ENCODE measurements at regions not wholly inside any gene's neighbourhood (a gene's known extent, or its start where the extent isn't known, plus 50 kb on each side); places are given as distances from the start of the nearest gene placed in this dataset.
A peak's percentile ranks its signal among the peaks of the same experiment; 100 is the strongest.

- DNase-seq (ENCODE audit: low read depth, low spot score): no peak
Measured at GRCh38 chr5:4108690-4109089, 513.1 kb downstream of the IRX1 start.

GRCh38 chr5:4113426-4113825 lies 517.8 kb downstream of the IRX1 start:
- DNase-seq (ENCODE audit: low read depth, low spot score): no peak

- DNase-seq (ENCODE audit: low read depth, low spot score): no peak
Measured at GRCh38 chr5:4113905-4114304, 518.3 kb downstream of the IRX1 start.

- no peak for DNase-seq (ENCODE audit: low read depth, low spot score)
Measured at GRCh38 chr5:4114452-4114851, 518.8 kb downstream of the IRX1 start.

GRCh38 chr5:4116834-4117233 lies 521.2 kb downstream of the IRX1 start:
- peak; percentile 41 for DNase-seq (ENCODE audit: low read depth, low spot score)

GRCh38 chr5:4124221-4124970 lies 528.8 kb downstream of the IRX1 start:
- DNase-seq (ENCODE audit: low read depth, low spot score): no peak

GRCh38 chr5:4128994-4129393 lies 533.4 kb downstream of the IRX1 start:
- DNase-seq (ENCODE audit: low read depth, low spot score): no peak

GRCh38 chr5:4129523-4129922 lies 533.9 kb downstream of the IRX1 start:
- DNase-seq (ENCODE audit: low read depth, low spot score): no peak

GRCh38 chr5:4130819-4131218 lies 535.2 kb downstream of the IRX1 start:
- peak; percentile 12 for DNase-seq (ENCODE audit: low read depth, low spot score)

- peak; percentile 25 for DNase-seq (ENCODE audit: low read depth, low spot score)
Measured at GRCh38 chr5:4137781-4138180, 542.1 kb downstream of the IRX1 start.

- no peak for DNase-seq (ENCODE audit: low read depth, low spot score)
Measured at GRCh38 chr5:4142842-4143241, 547.2 kb downstream of the IRX1 start.

- no peak for DNase-seq (ENCODE audit: low read depth, low spot score)
Measured at GRCh38 chr5:4144411-4145007, 548.9 kb downstream of the IRX1 start.

GRCh38 chr5:4145511-4145910 lies 549.9 kb downstream of the IRX1 start:
- no peak for DNase-seq (ENCODE audit: low read depth, low spot score)

GRCh38 chr5:4148009-4148408 lies 552.4 kb downstream of the IRX1 start:
- no peak for DNase-seq (ENCODE audit: low read depth, low spot score)

GRCh38 chr5:4150067-4150466 lies 554.4 kb downstream of the IRX1 start:
- no peak for DNase-seq (ENCODE audit: low read depth, low spot score)

- DNase-seq (ENCODE audit: low read depth, low spot score): no peak
Measured at GRCh38 chr5:4156153-4156552, 560.5 kb downstream of the IRX1 start.

- no peak for DNase-seq (ENCODE audit: low read depth, low spot score)
Measured at GRCh38 chr5:4156889-4157288, 561.3 kb downstream of the IRX1 start.

GRCh38 chr5:4158750-4159447 lies 563.3 kb downstream of the IRX1 start:
- no peak for DNase-seq (ENCODE audit: low read depth, low spot score)

- peak; percentile 4 for DNase-seq (ENCODE audit: low read depth, low spot score)
Measured at GRCh38 chr5:4159681-4160080, 564.0 kb downstream of the IRX1 start.

- no peak for DNase-seq (ENCODE audit: low read depth, low spot score)
Measured at GRCh38 chr5:4164167-4164566, 568.5 kb downstream of the IRX1 start.

- no peak for DNase-seq (ENCODE audit: low read depth, low spot score)
Measured at GRCh38 chr5:4180703-4181102, 585.1 kb downstream of the IRX1 start.

- no peak for DNase-seq (ENCODE audit: low read depth, low spot score)
Measured at GRCh38 chr5:4182144-4182543, 586.5 kb downstream of the IRX1 start.

GRCh38 chr5:4185127-4185526 lies 589.5 kb downstream of the IRX1 start:
- no peak for DNase-seq (ENCODE audit: low read depth, low spot score)
